ENCODE measurements at regions not wholly inside any gene's neighbourhood (a gene's known extent, or its start where the extent isn't known, plus 50 kb on each side); places are given as distances from the start of the nearest gene placed in this dataset.

DNA sequence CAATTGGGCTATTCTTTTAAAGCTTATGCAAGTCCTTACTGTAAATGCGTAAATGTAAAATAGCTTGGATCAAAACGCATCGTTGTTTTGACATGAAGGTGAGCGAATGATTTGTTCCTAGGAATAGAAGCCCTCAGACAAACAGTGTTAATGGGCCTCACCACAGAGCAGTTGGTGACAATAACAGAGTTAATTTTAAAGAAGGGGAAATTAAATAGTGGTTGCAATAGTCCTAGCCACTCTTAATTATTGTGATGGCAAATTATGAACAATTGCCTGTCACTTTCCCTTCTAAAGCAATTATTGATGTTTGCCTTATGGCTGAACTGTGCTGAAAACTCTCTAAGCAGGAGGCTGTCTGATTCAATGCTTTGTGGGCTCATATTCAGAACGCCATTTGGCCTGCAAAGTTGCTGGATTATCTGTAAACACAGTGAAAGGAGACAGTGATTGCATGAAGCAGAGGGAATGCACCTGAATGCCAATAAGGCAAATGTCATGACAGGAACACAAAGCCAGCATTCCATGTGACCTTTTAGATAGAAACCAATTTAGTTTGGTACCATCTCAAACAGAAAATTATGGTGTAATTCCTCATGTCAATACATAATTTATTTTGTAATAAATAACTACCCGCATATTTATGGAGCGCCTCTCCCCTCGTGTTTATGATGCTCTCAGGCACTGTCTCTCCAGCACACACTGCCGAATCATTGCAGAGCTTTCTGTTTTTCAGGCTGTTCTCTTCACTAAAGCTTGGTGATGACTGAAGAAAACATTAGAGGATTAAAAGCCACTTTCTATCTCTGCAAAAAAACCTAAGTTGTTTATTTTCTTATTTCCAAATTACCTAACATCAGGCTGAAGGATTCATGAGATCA is 387.5 kb downstream of the HACE1 start (continued):
- TF ChIP-seq BRCA1 (IDR thresholded peaks at IDR 0.05; ENCODE audit: low read depth, low read length), result no peak
- TF ChIP-seq, protein P1, sequence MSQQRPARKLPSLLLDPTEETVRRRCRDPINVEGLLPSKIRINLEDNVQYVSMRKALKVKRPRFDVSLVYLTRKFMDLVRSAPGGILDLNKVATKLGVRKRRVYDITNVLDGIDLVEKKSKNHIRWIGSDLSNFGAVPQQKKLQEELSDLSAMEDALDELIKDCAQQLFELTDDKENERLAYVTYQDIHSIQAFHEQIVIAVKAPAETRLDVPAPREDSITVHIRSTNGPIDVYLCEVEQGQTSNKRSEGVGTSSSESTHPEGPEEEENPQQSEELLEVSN (IDR thresholded peaks at IDR 0.05), result no peak
- TF ChIP-seq CEBPB (IDR thresholded peaks at IDR 0.05; ENCODE audit: low read depth, low read length), result no peak
- TF ChIP-seq SIRT6 (IDR thresholded peaks at IDR 0.05; ENCODE audit: low read length), result no peak
- no peak for TF ChIP-seq SIN3A (conservative IDR thresholded peaks at IDR 0.05 in 1 of 2, IDR thresholded peaks at IDR 0.05 in 1 of 2; ENCODE audit: low read depth in 1 of 2, low read length in 2 of 2)

All from H1 (cell line).